ENCODE measurements at regions not wholly inside any gene's neighbourhood (a gene's known extent, or its start where the extent isn't known, plus 50 kb on each side); places are given as distances from the start of the nearest gene placed in this dataset.

- no peak for FAIRE-seq
- Mint-ChIP-seq H3K36me3 (ENCODE audit: low read depth, unreplicated experiment) (peaks cover 2% of the 10 kb centered on the region), H3K27me3 (ENCODE audit: low read depth, unreplicated experiment) (no peaks in the 10 kb centered on the region), H3K4me1 (ENCODE audit: low read depth, unreplicated experiment) (no peaks in the 10 kb centered on the region), H3K4me3 (ENCODE audit: unreplicated experiment) (no peak overlapping the region), H3K9me3 (ENCODE audit: unreplicated experiment) (peaks cover 9% of the 10 kb centered on the region), H3K27ac (ENCODE audit: unreplicated experiment) (no peak overlapping the region)
- H3K36me3 ChIP-seq (ENCODE audit: insufficient read depth, low read length): no peaks in the 10 kb centered on the region
- H3K4me3 ChIP-seq (ENCODE audit: insufficient read depth, low read depth, low read length): no peak overlapping the region
- DNase-seq (ENCODE audit: low read depth): peak; percentile 64
- no peak overlapping the region for H3K9ac ChIP-seq (ENCODE audit: low read length)
- no peaks in the 10 kb centered on the region for H3K79me2 ChIP-seq (ENCODE audit: insufficient read depth, low read length)
- H3K4me1 ChIP-seq (ENCODE audit: insufficient read depth, low read length): no peaks in the 10 kb centered on the region
- H3K27me3 ChIP-seq (ENCODE audit: insufficient read depth, low read length): no peaks in the 10 kb centered on the region
- no peak overlapping the region for H3K27ac ChIP-seq (ENCODE audit: low read depth, low read length)
- no peaks in the 10 kb centered on the region for H3K9me3 ChIP-seq (ENCODE audit: insufficient read depth, low read depth, low read length)
- TF ChIP-seq CTCF (IDR thresholded peaks at IDR 0.05; ENCODE audit: insufficient read depth, low read depth, low read length): no peak
- TF ChIP-seq EZH2 (IDR thresholded peaks at IDR 0.05; ENCODE audit: insufficient read depth, low read length): no peak
- no peak overlapping the region for H2AFZ ChIP-seq (ENCODE audit: low read depth, low read length)
- no peak overlapping the region for H3K4me2 ChIP-seq (ENCODE audit: low read length)
- no peaks in the 10 kb centered on the region for H4K20me1 ChIP-seq (ENCODE audit: insufficient read depth, low read length)
Measured at GRCh38 chr4:159871141-159871540, 768.3 kb downstream of the RAPGEF2 start.

DNA sequence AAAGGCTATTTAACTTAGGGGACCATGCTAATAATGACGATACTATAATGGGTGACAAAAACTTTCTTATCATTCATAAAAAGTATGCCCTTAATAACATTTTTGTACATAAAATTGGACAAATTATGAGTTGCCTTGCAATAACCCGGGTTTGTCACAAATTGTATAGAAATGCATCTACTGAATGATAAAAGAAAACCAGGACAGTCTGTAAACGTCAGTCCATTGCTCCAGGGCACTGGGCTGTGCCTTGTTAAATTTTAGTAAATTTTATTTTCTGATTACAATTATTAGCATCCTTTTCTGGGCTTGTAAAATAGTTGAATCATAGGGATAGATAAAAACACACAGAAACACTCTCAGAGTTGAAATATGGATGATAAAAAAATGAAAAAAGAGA is 778.3 kb downstream of the RAPGEF2 start:
- Histone ChIP-seq H3K9ac (ENCODE audit: low read length) (no peak overlapping the region), H3K4me3 (ENCODE audit: insufficient read depth, low read depth, low read length) (no peak overlapping the region), H4K20me1 (ENCODE audit: insufficient read depth, low read length) (no peaks in the 10 kb centered on the region), H3K36me3 (ENCODE audit: insufficient read depth, low read length) (no peaks in the 10 kb centered on the region), H2AFZ (ENCODE audit: low read depth, low read length) (no peak overlapping the region), H3K27me3 (ENCODE audit: insufficient read depth, low read length) (no peaks in the 10 kb centered on the region), H3K79me2 (ENCODE audit: insufficient read depth, low read length) (no peaks in the 10 kb centered on the region), H3K4me1 (ENCODE audit: insufficient read depth, low read length) (no peaks in the 10 kb centered on the region), H3K4me2 (ENCODE audit: low read length) (no peak overlapping the region), H3K9me3 (ENCODE audit: insufficient read depth, low read depth, low read length) (no peaks in the 10 kb centered on the region), H3K27ac (ENCODE audit: low read depth, low read length) (no peak overlapping the region)
- Mint-ChIP-seq H3K9me3 (ENCODE audit: unreplicated experiment) (no peaks in the 10 kb centered on the region), H3K4me3 (ENCODE audit: unreplicated experiment) (no peak overlapping the region), H3K27me3 (ENCODE audit: low read depth, unreplicated experiment) (no peaks in the 10 kb centered on the region), H3K27ac (ENCODE audit: unreplicated experiment) (no peak overlapping the region), H3K4me1 (ENCODE audit: low read depth, unreplicated experiment) (no peaks in the 10 kb centered on the region), H3K36me3 (ENCODE audit: low read depth, unreplicated experiment) (no peaks in the 10 kb centered on the region)
- FAIRE-seq (no peak), DNase-seq (ENCODE audit: low read depth) (no peak)
- no peak for TF ChIP-seq CTCF (IDR thresholded peaks at IDR 0.05; ENCODE audit: insufficient read depth, low read depth, low read length)
- TF ChIP-seq EZH2 (IDR thresholded peaks at IDR 0.05; ENCODE audit: insufficient read depth, low read length): no peak

- DNase-seq (ENCODE audit: low read depth) (no peak), FAIRE-seq (no peak)
- Mint-ChIP-seq H3K4me1 (ENCODE audit: low read depth, unreplicated experiment) (no peaks in the 10 kb centered on the region), H3K36me3 (ENCODE audit: low read depth, unreplicated experiment) (no peaks in the 10 kb centered on the region), H3K9me3 (ENCODE audit: unreplicated experiment) (no peaks in the 10 kb centered on the region), H3K27ac (ENCODE audit: unreplicated experiment) (no peak overlapping the region), H3K27me3 (ENCODE audit: low read depth, unreplicated experiment) (no peaks in the 10 kb centered on the region), H3K4me3 (ENCODE audit: unreplicated experiment) (no peak overlapping the region)
- no peak overlapping the region for H3K27ac ChIP-seq (ENCODE audit: low read depth, low read length)
- H3K4me3 ChIP-seq (ENCODE audit: insufficient read depth, low read depth, low read length): no peak overlapping the region
- no peaks in the 10 kb centered on the region for H4K20me1 ChIP-seq (ENCODE audit: insufficient read depth, low read length)
- H3K36me3 ChIP-seq (ENCODE audit: insufficient read depth, low read length): no peaks in the 10 kb centered on the region
- TF ChIP-seq EZH2 (IDR thresholded peaks at IDR 0.05; ENCODE audit: insufficient read depth, low read length) (no peak), CTCF (IDR thresholded peaks at IDR 0.05; ENCODE audit: insufficient read depth, low read depth, low read length) (no peak)
- H3K4me2 ChIP-seq (ENCODE audit: low read length): no peak overlapping the region
- no peaks in the 10 kb centered on the region for H3K79me2 ChIP-seq (ENCODE audit: insufficient read depth, low read length)
- no peaks in the 10 kb centered on the region for H3K27me3 ChIP-seq (ENCODE audit: insufficient read depth, low read length)
- H3K4me1 ChIP-seq (ENCODE audit: insufficient read depth, low read length): no peaks in the 10 kb centered on the region
- no peaks in the 10 kb centered on the region for H3K9me3 ChIP-seq (ENCODE audit: insufficient read depth, low read depth, low read length)
- no peak overlapping the region for H2AFZ ChIP-seq (ENCODE audit: low read depth, low read length)
- no peak overlapping the region for H3K9ac ChIP-seq (ENCODE audit: low read length)
Measured at GRCh38 chr4:159884989-159885388, 782.1 kb downstream of the RAPGEF2 start.
